Stomach (tissue), 4 donors: ENCODE measurements at regions not wholly inside any gene's neighbourhood (a gene's known extent, or its start where the extent isn't known, plus 50 kb on each side); places are given as distances from the start of the nearest gene placed in this dataset.

Experiments used
- CTCF ChIP-seq, 7 experiments: fragments of 450-650 bp in 4 of 7; fragments of 200-600 bp in 3 of 7; sonication (generic) in 3 of 7; IDR thresholded peaks; one replicate each; pipeline ENCODE4 v1.5.1; 2016 to 2019; ENCODE audit warnings: antibody characterized with exemption in 7 of 7, control low read depth in 2 of 7, mild to moderate bottlenecking in 1 of 7
- EP300 ChIP-seq: sonication (generic); formaldehyde crosslinking; IDR thresholded peaks from one replicate; pipeline ENCODE4 v1.6.1; 2017; ENCODE audit warnings: antibody characterized with exemption
- POLR2A ChIP-seq, 4 donors: fragments of 450-650 bp; IDR thresholded peaks; one replicate each; pipeline ENCODE4 v1.6.1; 2016; ENCODE audit warnings: antibody characterized with exemption in 4 of 4, control low read depth in 2 of 4, mild to moderate bottlenecking in 1 of 4, moderate library complexity in 1 of 4
- POLR2AphosphoS5 ChIP-seq, 3 donors: sonication (generic); formaldehyde crosslinking; IDR thresholded peaks; one replicate each; pipeline ENCODE4 v1.6.1; 2016; ENCODE audit warnings: antibody characterized with exemption in 3 of 3

GRCh38 chr3:81003008-81003645 lies 758.3 kb downstream of the GBE1 start:
- TF ChIP-seq POLR2AphosphoS5 (IDR thresholded peaks at IDR 0.05) (no peak), CTCF (IDR thresholded peaks at IDR 0.05) (no peak), POLR2A (IDR thresholded peaks at IDR 0.05) (no peak), EP300 (no peak)
